ENCODE measurements at regions not wholly inside any gene's neighbourhood (a gene's known extent, or its start where the extent isn't known, plus 50 kb on each side); places are given as distances from the start of the nearest gene placed in this dataset.
A peak's percentile ranks its signal among the peaks of the same experiment; 100 is the strongest.
"Not testable (repeated sequence)": the region's sequence is repeated elsewhere in the genome, so short reads cannot be mapped to it uniquely, and the experiment has no call there.

- DNase-seq: no peak
Observed at GRCh38 chr3:59404851-59405250, 355.0 kb upstream of the CFAP20DC start.

DNA sequence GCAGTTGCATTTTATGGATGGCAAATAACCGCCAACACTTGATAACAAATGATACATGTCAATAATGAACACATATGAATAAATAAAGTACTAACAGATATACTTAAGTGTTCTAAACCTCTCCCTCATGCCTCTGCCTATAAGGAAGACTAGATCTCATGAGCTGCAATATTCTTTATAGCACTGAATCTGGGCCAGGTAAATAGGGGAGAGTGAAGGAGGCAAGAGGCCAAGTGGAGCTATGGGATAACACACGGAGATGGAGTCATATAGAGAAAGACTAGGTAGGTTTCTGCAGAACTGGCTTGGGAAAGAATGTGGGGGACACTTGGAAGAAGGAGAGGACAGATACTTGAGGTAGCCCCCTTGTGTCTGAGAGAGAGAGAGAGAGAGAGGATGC lies 354.2 kb upstream of the CFAP20DC start:
- DNase-seq: no peak

DNA sequence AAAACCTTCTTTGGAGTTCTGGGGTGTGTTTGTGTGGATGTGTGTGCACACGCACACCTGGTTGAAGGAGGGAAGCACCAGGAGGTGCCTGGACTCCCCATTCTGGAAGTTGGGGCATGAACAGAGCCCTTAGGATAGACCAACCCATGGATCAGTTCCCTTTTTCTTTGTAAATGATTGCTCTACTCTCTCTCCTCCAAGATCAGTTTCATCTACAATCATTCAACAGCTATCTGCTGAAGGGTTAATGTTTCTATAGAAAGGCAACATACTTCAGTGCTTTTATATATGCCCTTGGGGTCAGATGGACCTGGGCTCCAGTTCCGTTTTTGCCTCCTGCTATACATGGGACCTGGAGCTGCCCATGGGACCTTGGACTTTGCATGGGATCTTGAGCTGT lies 352.1 kb upstream of the CFAP20DC start:
- DNase-seq: no peak

GRCh38 chr3:59392116-59392515 lies 342.3 kb upstream of the CFAP20DC start:
- no peak for DNase-seq

DNA sequence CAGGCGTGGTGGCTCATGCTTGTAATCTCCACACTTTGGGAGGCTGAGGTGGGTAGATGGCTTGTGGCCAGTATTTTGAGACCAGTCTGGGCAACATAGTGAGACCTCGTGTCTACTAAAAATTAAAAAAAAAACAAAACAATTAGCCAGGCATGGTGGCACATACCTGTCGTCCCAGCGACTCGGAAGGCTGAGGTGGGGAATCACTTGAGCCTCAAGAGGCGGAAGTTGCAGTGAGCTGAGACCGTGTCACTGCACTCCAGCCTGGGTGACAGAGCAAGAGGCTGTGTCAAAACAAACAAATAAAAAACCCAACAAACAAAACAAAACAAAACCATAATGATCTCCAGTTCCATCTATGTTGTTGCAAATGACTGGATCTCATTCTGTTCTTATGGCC lies 341.3 kb upstream of the CFAP20DC start:
- DNase-seq: no peak

GRCh38 chr3:59388555-59389270 lies 338.9 kb upstream of the CFAP20DC start:
- DNase-seq: no peak

- no peak for DNase-seq
Observed at GRCh38 chr3:59386165-59386564, 336.3 kb upstream of the CFAP20DC start.

DNA sequence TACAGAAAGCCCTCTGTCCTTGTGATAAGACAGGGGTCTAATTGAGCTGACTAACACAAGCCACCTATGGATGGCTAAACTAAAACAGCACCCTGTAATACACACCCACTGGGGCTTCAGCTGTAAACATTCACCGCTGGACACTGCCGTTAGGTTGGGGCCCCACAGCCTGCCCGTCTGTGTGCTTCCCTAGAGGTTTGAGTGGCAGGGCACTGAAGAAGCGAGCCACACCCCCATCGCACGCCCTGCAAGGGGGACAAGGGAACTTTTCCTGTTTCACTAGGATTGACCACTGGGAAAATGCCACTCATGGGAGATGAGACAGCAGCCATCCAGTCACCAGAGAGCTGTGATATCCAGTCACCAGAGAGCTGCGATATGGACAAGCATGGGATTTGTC lies 335.7 kb upstream of the CFAP20DC start:
- DNase-seq: peak in 1 of 2 experiments; percentile 25

- peak; percentile 24 to 25 for DNase-seq
Observed at GRCh38 chr3:59381282-59381681, 331.5 kb upstream of the CFAP20DC start.

DNA sequence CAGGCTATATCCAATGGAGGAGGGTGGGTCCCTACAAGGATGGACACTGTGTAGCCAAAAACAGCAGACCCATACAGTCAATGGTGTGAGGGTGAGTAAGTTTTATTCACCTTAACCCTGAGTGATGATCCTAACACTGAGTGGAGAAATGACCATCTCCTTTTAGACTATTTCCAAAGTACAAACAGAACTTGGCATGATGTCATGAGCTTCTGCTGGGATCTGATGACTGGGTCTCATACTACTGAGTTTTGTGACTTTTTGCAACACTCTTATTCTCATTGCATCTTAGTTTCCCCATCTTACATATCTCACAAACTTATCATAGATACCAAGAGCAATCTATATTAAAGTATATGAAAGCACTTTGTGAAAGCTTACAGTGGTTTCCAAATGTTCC lies 330.3 kb upstream of the CFAP20DC start:
- no peak for DNase-seq

- no peak for DNase-seq
Observed at GRCh38 chr3:59374818-59375211, 325.0 kb upstream of the CFAP20DC start.

DNA sequence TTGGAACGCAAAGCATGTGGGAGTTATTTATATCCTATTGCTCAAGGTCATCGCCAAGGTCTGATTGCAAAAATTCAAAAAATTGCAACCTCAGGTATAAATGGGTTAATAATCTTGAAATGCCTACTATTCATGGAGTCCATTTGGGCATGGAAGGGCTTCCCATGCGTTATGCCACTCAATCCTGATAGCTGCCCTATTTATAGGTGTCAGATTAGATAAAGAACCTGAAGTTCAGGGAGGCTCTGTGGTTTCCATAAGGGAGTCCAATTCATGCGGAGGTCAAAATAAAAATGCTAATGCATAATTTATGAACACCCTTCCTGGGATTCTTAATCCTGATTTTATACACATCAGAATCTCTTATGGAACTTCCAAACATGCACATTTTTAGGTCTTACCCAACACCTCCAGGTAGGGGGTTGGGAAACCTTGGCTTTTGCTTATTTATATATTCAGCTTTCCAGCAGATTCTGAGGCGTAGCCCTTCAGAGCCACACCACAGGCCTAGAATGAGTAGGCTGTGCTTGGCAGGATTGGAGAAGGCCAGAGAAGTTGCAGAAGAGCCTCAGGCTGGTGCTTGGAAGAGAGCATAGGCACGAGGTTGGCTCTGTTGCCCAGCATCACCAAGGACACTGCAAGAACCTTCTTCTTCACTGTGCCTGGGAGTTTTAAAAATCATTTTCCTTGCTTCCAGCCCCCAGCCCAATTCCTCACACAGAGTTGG lies 324.4 kb upstream of the CFAP20DC start:
- DNase-seq: no peak

GRCh38 chr3:59372346-59372745 lies 322.5 kb upstream of the CFAP20DC start:
- DNase-seq: no peak

DNA sequence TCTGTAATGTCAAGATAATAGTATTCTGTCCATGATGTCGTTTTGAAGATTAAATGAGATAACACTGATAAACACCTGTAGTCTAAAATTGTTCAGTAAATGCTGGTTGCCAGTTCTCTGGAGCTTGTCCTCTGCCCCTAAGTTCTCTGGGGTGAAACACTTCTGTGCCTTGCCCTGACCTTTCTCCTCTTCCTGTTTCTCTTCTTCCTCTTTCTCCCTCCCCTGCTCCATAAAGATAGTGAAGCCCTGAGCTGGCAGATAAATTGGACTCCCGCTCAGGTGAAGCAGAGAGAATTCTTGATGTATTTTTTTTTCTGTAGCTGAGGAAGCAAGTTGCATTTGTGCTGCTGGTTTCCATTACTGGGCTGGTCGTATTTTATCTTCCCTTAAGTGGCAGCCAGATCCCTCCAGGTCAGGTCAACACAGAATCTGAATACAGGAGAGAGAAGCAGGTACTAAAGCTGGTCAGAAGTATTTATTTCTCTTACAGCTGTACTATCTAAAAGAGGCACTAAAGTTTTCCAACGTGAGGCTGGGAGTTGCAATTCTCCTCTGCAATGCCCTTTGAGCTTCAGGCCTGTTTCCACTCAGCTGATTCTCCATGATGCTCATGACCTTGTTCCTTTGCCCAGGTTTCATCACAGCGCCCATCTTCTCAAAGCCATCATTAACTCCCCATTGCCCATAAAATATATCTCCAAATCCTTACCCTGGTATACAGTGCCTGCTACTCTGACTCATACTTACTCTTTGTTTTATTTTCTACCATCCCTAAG lies 319.3 kb upstream of the CFAP20DC start:
- DNase-seq: no peak

DNA sequence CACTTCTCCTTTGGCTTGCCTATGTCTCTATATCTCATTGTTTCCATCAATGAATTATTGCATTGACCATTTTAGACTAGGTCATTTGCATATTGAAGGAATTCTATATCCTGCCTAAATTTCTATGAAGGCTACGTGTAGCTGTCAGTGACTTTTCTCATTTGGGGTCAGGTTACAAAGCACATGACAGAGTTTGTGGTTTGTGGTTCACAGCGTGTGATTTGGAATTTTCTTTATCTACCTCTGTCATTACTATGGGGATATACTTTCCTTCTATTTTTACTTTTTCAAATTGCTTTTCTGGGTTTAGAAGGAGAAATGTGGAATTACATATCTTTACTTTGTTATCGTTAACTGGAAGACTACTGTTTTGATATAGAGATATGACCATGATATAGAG lies 317.3 kb upstream of the CFAP20DC start:
- no peak for DNase-seq

DNA sequence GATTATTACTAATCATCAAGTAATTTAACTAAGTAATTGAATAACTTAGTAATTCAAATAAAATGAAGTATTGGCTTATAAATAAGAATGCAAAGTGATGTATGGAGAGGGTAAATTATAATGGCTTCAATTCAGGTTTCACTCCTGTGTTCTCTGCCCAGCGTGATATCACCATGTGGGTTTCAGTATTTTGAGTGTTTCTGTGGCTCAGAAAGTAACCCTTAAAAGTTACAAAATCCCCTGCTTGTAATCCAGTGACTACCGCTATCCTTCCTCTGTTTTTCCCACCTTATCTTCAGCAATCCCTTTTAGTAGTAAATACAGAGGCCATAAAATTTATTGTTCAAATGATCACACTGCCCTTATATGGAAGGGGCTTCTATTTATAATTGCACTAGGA lies 316.4 kb upstream of the CFAP20DC start:
- DNase-seq: no peak

- DNase-seq: no peak
Observed at GRCh38 chr3:59364496-59364895, 314.7 kb upstream of the CFAP20DC start.

GRCh38 chr3:59360312-59360711 lies 310.5 kb upstream of the CFAP20DC start:
- DNase-seq: not testable (repeated sequence)

GRCh38 chr3:59341459-59341858 lies 291.6 kb upstream of the CFAP20DC start:
- no peak for DNase-seq

- no peak for DNase-seq
Observed at GRCh38 chr3:59339818-59340217, 290.0 kb upstream of the CFAP20DC start.

DNA sequence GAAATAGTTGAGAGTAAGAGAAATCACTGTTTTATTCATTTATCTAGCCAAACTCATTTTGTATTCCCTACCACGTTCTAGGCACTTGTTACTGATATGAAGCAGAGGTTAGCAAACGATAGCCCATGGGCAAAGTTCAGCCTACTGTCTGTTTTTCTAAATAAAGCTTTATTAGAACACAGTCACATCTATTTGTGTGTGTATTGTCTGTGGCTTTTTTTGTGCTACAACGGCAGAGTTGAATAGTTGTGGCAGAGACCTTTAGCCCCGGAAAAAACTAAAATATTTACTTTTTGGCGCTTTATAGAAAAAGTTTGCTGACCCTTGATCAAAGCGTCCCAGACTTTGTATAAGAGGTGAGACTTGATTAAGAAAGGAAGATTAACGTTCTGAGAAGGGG lies 289.1 kb upstream of the CFAP20DC start:
- DNase-seq: no peak

DNA sequence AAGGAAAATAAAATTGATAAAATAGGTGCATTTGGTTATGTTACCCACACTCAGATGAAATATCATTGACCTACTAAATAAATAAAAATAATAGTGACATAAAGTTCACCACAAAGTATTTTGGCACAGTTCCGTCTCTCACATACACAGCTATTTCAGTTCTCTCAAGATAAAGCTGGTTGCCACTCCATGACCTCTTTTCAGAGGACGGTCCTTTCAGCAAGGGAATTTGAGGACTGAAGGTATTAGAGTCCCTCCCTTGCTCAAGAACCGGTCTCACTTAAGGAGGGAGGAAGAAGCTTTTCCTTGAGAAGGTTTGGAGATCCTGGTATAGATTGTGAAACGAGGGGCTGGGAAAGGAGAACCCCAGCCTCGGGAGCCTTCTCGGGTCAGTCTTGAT lies 285.5 kb upstream of the CFAP20DC start:
- no peak for DNase-seq

- DNase-seq: no peak
Observed at GRCh38 chr3:59334585-59334984, 284.8 kb upstream of the CFAP20DC start.

DNA sequence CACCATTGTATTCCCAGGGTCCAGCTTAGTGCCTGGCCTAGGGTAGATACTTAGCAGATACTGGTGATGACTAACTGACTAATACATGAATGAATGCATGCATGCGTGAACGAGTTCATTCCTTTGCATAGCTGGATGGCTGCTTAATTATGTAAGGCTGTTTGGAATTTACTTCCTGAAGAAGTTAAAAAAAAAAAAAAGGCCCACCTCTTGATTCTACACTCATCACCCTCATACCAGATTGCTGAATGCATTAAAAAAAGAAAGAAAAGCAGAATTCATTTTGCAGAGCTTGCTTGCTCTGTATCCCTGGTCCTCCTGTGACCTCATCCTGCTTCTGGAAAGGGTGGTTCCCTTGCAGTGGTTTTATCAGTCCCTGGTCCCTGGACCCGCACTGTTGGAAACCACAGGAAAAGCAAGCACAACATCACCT lies 277.6 kb upstream of the CFAP20DC start:
- no peak for DNase-seq
